Panc1 (cell line): ENCODE measurements at regions not wholly inside any gene's neighbourhood (a gene's known extent, or its start where the extent isn't known, plus 50 kb on each side); places are given as distances from the start of the nearest gene placed in this dataset.
"Not testable (repeated sequence)": the region's sequence is repeated elsewhere in the genome, so short reads cannot be mapped to it uniquely, and the experiment has no call there.

ENCODE experiments used
- ATAC-seq: fragments of 200-7000 bp; cut with Tn5 transposase; 2 replicates; pipeline ENCODE4 v1.9.1; 2020; ENCODE audit warnings: mild to moderate bottlenecking, moderate library complexity
- BruUV-seq: library from RNA; stranded (reverse); fragments of 400-500 nt; replicated peaks from 2 replicates; lab custom pipeline; 2021; lab: Mats Ljungman, UMichigan
- CTCF ChIA-PET: fragments of 300-600 bp; sonication (Branson Sonifier 250); formaldehyde crosslinking; loops from one replicate; lab custom pipeline; 2022; ENCODE audit warnings: antibody characterized with exemption; lab: Charles Lee
- POLR2A ChIA-PET: fragments of 300-600 bp; sonication (Branson Sonifier 250); formaldehyde crosslinking; loops from one replicate; lab custom pipeline; 2022; ENCODE audit warnings: antibody characterized with exemption; lab: Charles Lee
- DNase-seq: peaks from one replicate; pipeline ENCODE4 v3.0.0-alpha.2; 2010; ENCODE audit warnings: low read depth, low spot score
- H3K27ac ChIP-seq: 2 replicates; pipeline ENCODE4 v1.5.1; 2011; ENCODE audit warnings: mild to moderate bottlenecking, low read length, inconsistent platforms
- H3K27me3 ChIP-seq: fragments of 200-500 bp; sonication (Bioruptor generic); 2 replicates; pipeline ENCODE4 v1.6.0; 2014; ENCODE audit warnings: low read length, inconsistent platforms; ENCODE audit not compliant: control insufficient read depth, insufficient read depth
- H3K36me3 ChIP-seq: fragments of 200-500 bp; sonication (Bioruptor generic); 2 replicates; pipeline ENCODE4 v1.5.1; 2014; ENCODE audit warnings: inconsistent platforms, mild to moderate bottlenecking, low read length, moderate library complexity; ENCODE audit not compliant: control insufficient read depth, insufficient read depth
- H3K4me1 ChIP-seq: 2 replicates; pipeline ENCODE4 v1.5.1; 2011; ENCODE audit warnings: inconsistent platforms, mild to moderate bottlenecking, low read length, moderate library complexity; ENCODE audit not compliant: control insufficient read depth, insufficient read depth
- H3K4me3 ChIP-seq, 2 experiments: 2 replicates each; pipeline ENCODE4 v1.5.1; 2011 to 2012; ENCODE audit warnings: low read depth in 2 of 2, low read length in 2 of 2, mild to moderate bottlenecking in 2 of 2, inconsistent platforms in 1 of 2, moderate library complexity in 1 of 2
- H3K9me3 ChIP-seq: fragments of 200-500 bp; sonication (Bioruptor generic); 2 replicates; pipeline ENCODE4 v1.5.1; 2014; ENCODE audit warnings: low read depth, mild to moderate bottlenecking, inconsistent platforms, low read length, moderate library complexity; ENCODE audit not compliant: control insufficient read depth, insufficient read depth
- POLR2AphosphoS5 ChIP-seq: IDR thresholded peaks from 2 replicates; pipeline ENCODE4 v1.6.1; 2012; ENCODE audit warnings: mild to moderate bottlenecking, low read depth, low read length, moderate library complexity
- SIN3A ChIP-seq: IDR thresholded peaks from 2 replicates; pipeline ENCODE4 v1.6.1; 2012; ENCODE audit warnings: low read depth, mild to moderate bottlenecking, low read length, moderate library complexity, borderline replicate concordance; ENCODE audit not compliant: insufficient read depth
- TCF7L2 ChIP-seq: IDR thresholded peaks from 2 replicates; pipeline ENCODE4 v1.6.1; 2011; ENCODE audit warnings: mild to moderate bottlenecking, low read depth, low read length, inconsistent platforms
- in situ Hi-C: cut with HindIII; loops from 2 replicates; pipeline ENCODE4 v1.10.0; 2016; ENCODE audit warnings: low sequenced_read_pairs, low pct_unique_long_range_greater_than_20kb
- intact Hi-C: fragments of 100-400 bp; cut with micrococcal nuclease; formaldehyde crosslinking; loops from one replicate; pipeline ENCODE4 v1.10.0; 2022; ENCODE audit not compliant: unreplicated experiment
- TF ChIP-seq, protein P1 (sequence below), 2 experiments: IDR thresholded peaks; 2 replicates each; pipeline ENCODE4 v1.6.1; 2011 to 2012; ENCODE audit warnings: low read depth in 2 of 2, control low read depth in 1 of 2, low read length in 1 of 2, mild to moderate bottlenecking in 1 of 2, moderate library complexity in 1 of 2; ENCODE audit not compliant: insufficient read depth in 1 of 2
- TF ChIP-seq, protein P2 (sequence below): fragments of 450-650 bp; IDR thresholded peaks from 2 replicates; pipeline ENCODE4 v1.5.1; 2017; ENCODE audit warnings: mild to moderate bottlenecking

DNA sequence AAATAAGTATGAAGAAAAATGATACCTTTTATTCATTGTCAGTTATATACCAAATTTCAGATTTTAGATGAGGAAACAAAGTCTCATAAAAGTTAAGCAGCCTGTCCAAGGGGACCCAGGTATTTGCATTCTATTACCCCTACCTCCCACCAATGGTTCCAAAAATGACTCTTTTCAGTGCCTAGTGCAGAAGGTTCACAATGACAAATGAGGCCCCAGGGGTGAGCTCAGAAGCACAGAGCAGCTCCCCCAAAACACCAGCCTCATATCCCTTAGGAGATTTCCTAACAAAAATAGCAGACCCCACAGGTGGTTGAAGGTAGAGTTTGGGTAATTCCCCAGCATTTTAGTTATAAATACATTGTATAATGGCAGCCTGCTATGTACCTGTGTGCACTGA, 168.6 kb downstream of the REEP3 start:
- no peak for DNase-seq
- H3K27me3 ChIP-seq, result no peaks in the 10 kb centered on the region
- H3K4me3 ChIP-seq, result no peak overlapping the region
- intact Hi-C loops (no loop called here), in situ Hi-C loops (no loop called here)
- H3K27ac ChIP-seq, result no peak overlapping the region
- H3K36me3 ChIP-seq, result no peaks in the 10 kb centered on the region
- no TSS peak for BruUV-seq
- TF ChIP-seq TCF7L2 (no peak), POLR2AphosphoS5 (no peak), SIN3A (no peak)
- TF ChIP-seq, protein P1, sequence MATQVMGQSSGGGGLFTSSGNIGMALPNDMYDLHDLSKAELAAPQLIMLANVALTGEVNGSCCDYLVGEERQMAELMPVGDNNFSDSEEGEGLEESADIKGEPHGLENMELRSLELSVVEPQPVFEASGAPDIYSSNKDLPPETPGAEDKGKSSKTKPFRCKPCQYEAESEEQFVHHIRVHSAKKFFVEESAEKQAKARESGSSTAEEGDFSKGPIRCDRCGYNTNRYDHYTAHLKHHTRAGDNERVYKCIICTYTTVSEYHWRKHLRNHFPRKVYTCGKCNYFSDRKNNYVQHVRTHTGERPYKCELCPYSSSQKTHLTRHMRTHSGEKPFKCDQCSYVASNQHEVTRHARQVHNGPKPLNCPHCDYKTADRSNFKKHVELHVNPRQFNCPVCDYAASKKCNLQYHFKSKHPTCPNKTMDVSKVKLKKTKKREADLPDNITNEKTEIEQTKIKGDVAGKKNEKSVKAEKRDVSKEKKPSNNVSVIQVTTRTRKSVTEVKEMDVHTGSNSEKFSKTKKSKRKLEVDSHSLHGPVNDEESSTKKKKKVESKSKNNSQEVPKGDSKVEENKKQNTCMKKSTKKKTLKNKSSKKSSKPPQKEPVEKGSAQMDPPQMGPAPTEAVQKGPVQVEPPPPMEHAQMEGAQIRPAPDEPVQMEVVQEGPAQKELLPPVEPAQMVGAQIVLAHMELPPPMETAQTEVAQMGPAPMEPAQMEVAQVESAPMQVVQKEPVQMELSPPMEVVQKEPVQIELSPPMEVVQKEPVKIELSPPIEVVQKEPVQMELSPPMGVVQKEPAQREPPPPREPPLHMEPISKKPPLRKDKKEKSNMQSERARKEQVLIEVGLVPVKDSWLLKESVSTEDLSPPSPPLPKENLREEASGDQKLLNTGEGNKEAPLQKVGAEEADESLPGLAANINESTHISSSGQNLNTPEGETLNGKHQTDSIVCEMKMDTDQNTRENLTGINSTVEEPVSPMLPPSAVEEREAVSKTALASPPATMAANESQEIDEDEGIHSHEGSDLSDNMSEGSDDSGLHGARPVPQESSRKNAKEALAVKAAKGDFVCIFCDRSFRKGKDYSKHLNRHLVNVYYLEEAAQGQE (IDR thresholded peaks at IDR 0.05; ENCODE audit: insufficient read depth in 1 of 2, low read depth in 2 of 2, low read length in 1 of 2), result no peak
- TF ChIP-seq, protein P2, sequence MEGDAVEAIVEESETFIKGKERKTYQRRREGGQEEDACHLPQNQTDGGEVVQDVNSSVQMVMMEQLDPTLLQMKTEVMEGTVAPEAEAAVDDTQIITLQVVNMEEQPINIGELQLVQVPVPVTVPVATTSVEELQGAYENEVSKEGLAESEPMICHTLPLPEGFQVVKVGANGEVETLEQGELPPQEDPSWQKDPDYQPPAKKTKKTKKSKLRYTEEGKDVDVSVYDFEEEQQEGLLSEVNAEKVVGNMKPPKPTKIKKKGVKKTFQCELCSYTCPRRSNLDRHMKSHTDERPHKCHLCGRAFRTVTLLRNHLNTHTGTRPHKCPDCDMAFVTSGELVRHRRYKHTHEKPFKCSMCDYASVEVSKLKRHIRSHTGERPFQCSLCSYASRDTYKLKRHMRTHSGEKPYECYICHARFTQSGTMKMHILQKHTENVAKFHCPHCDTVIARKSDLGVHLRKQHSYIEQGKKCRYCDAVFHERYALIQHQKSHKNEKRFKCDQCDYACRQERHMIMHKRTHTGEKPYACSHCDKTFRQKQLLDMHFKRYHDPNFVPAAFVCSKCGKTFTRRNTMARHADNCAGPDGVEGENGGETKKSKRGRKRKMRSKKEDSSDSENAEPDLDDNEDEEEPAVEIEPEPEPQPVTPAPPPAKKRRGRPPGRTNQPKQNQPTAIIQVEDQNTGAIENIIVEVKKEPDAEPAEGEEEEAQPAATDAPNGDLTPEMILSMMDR, result no peak
- ChIA-PET POLR2A (no interaction called here), CTCF (no interaction called here)
- no peaks in the 10 kb centered on the region for H3K4me1 ChIP-seq
- no peaks in the 10 kb centered on the region for H3K9me3 ChIP-seq
- ATAC-seq, result no peak

DNA sequence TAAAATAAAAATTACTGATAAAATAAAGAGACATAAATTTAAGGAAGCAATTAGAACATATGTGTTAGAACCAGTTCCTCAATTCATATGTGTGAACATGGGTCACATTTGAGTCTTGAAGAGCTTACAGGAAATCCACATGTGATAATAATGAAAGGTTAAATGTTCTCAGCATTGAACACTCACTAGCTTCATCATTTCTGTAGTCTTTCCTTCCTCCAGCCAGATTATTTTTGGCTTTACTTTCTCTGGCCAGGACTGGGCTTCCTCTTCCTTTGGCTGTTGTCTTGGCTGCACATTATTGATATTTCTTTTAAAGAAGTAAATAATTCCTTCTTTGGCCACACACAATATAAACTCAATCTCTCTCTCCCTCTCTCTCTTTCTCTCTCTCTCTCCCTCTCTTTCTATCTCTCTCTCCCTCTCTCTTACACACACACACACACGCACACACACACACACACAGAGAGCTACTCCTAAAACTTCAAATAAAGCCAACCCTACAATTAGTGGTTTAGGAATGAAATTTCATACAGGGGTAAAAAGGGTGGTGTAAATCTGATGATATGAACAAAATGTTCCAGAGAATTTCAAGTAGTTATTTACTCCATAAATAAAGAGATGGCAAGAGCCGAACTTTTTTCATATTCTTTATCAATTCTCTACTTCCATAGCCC, 171.2 kb downstream of the REEP3 start:
- no peaks in the 10 kb centered on the region for H3K36me3 ChIP-seq
- no TSS peak for BruUV-seq
- TF ChIP-seq, protein P2, result no peak
- TF ChIP-seq, protein P1 (IDR thresholded peaks at IDR 0.05; ENCODE audit: insufficient read depth in 1 of 2, low read depth in 2 of 2, low read length in 1 of 2), result no peak
- TF ChIP-seq POLR2AphosphoS5 (no peak), TCF7L2 (no peak), SIN3A (no peak)
- ChIA-PET POLR2A (no interaction called here), CTCF (no interaction called here)
- H3K9me3 ChIP-seq, result no peaks in the 10 kb centered on the region
- no peak overlapping the region for H3K4me3 ChIP-seq
- H3K4me1 ChIP-seq, result peaks cover 5% of the 10 kb centered on the region; the same call in 1 of the 2 replicates
- intact Hi-C loops (no loop called here), in situ Hi-C loops (no loop called here)
- ATAC-seq, result no peak
- H3K27me3 ChIP-seq, result no peaks in the 10 kb centered on the region
- DNase-seq, result no peak
- no peak overlapping the region for H3K27ac ChIP-seq

DNA sequence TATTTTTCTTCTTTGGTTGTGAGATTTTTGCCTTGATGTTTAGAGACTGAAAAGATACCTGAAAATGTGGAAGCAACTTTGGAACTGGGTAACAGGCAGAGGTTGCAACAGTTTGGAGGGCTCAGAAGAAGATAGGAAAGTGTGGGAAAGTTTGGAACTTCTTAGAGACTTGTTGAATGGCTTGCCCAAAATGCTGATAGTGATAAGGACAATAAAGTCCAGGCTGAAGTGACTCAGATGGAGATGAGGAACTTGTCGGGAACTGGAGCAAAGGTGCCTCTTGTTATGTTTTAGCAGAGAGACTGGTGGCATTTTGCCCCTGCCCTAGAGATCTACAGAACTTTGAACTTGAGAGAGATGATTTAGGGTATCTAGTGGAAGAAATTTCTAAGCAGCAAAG, 171.8 kb downstream of the REEP3 start:
- CTCF ChIA-PET, in situ Hi-C loops, DNase-seq, H3K36me3 ChIP-seq, ATAC-seq, H3K27ac ChIP-seq, POLR2A ChIA-PET, H3K9me3 ChIP-seq, H3K4me1 ChIP-seq, H3K4me3 ChIP-seq, BruUV-seq, intact Hi-C loops, H3K27me3 ChIP-seq: not testable (repeated sequence)
